Pancreas (tissue), 10 donors: ENCODE measurements at regions not wholly inside any gene's neighbourhood (a gene's known extent, or its start where the extent isn't known, plus 50 kb on each side); places are given as distances from the start of the nearest gene placed in this dataset.

Experiments
- ATAC-seq, 4 donors: fragments of 200-7000 bp; cut with Tn5 transposase; one replicate each; pipeline versions ENCODE4 v1.8.0 to v1.9.1; 2020; ENCODE audit warnings: mild to moderate bottlenecking in 4 of 4, moderate library complexity in 4 of 4
- DNase-seq, 6 donors: peaks; one replicate each; pipeline ENCODE4 v3.0.0-alpha.2; 2020
- FAIRE-seq: peaks from 2 replicates; lab custom pipeline; 2012; peaks lifted over from hg19 to GRCh38; lab: Jason Lieb, UNC
- H3K27ac ChIP-seq, 4 donors: fragments of 200-600 bp; sonication (generic); 1 replicate in 3 of 4; 2 replicates in 1 of 4; pipeline versions ENCODE4 v1.5.0 to v1.8.0; 2020
- H3K27me3 ChIP-seq, 4 donors: fragments of 200-600 bp; one replicate each; pipeline ENCODE4 v1.8.0; 2021
- H3K36me3 ChIP-seq, 3 donors: fragments of 200-600 bp; sonication (generic) in 1 of 3; one replicate each; pipeline versions ENCODE4 v1.5.0 to v1.8.0; 2020 to 2021
- H3K4me1 ChIP-seq, 3 donors: fragments of 200-600 bp; one replicate each; pipeline ENCODE4 v1.8.0; 2021
- H3K4me3 ChIP-seq, 4 donors: fragments of 200-600 bp; sonication (generic) in 2 of 4; one replicate each; pipeline versions ENCODE4 v1.5.0 to v1.8.0; 2020 to 2021
- H3K9me3 ChIP-seq, 4 donors: fragments of 200-600 bp; one replicate each; pipeline ENCODE4 v1.8.0; 2021
- WGBS, 2 donors: extraction: QIAGEN DNeasy Blood & Tissue Kit; methylation state at CpG; one replicate each; pipeline ENCODE4 v1.1.7; 2013; 5-methylcytosine and 5-hydroxymethylcytosine counted together
- intact Hi-C, 3 donors: fragments of 100-400 bp; cut with DNase I; formaldehyde crosslinking; loops; one replicate each; pipeline versions ENCODE4 v1.11.1 to v1.14.2; 2022
- TF ChIP-seq, protein P1 (sequence below), 4 donors: fragments of 200-600 bp; sonication (generic) in 3 of 4; IDR thresholded peaks; one replicate each; pipeline versions ENCODE4 v1.5.0 to v1.8.0; 2021; ENCODE audit warnings: antibody characterized with exemption in 4 of 4
- donor health status: healthy with polysubstance abuse.
- donor health status: DM: no; HTN: no; CAD: no; lungs with moderate emphysema.
- donor health status: DM: no; HTN: no; CAD: no.
- donor health status: control.
- donor health status: control.
- donor health status: Bipolar disorder and iron deficiency.
- donor health status: DM: yes; HTN: yes; CAD: no.
- donor health status: DM: no; HTN: no; CAD: no.
- donor health status: DM: no; HTN: no; CAD: no.
- donor health status: DM: yes; HTN: yes; CAD: no.

GRCh38 chrX:93977641-93978040 lies 303.6 kb downstream of the FAM133A start:
- no peak overlapping the region for H3K4me3 ChIP-seq
- no peak for DNase-seq
- H3K36me3 ChIP-seq, result no peaks in the 10 kb centered on the region
- no peak overlapping the region for H3K27ac ChIP-seq
- intact Hi-C loops, result no loop called here
- H3K4me1 ChIP-seq, result no peaks in the 10 kb centered on the region
- FAIRE-seq, result no peak
- no peak for ATAC-seq
- H3K27me3 ChIP-seq, result peaks cover 0 to 3% (median 0%) of the 10 kb centered on the region in 4 donors
- TF ChIP-seq, protein P1, sequence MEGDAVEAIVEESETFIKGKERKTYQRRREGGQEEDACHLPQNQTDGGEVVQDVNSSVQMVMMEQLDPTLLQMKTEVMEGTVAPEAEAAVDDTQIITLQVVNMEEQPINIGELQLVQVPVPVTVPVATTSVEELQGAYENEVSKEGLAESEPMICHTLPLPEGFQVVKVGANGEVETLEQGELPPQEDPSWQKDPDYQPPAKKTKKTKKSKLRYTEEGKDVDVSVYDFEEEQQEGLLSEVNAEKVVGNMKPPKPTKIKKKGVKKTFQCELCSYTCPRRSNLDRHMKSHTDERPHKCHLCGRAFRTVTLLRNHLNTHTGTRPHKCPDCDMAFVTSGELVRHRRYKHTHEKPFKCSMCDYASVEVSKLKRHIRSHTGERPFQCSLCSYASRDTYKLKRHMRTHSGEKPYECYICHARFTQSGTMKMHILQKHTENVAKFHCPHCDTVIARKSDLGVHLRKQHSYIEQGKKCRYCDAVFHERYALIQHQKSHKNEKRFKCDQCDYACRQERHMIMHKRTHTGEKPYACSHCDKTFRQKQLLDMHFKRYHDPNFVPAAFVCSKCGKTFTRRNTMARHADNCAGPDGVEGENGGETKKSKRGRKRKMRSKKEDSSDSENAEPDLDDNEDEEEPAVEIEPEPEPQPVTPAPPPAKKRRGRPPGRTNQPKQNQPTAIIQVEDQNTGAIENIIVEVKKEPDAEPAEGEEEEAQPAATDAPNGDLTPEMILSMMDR (IDR thresholded peaks at IDR 0.05), result no peak
- no peaks in the 10 kb centered on the region for H3K9me3 ChIP-seq

GRCh38 chrX:93985344-93986307 lies 311.6 kb downstream of the FAM133A start:
- H3K27ac ChIP-seq, result no peak overlapping the region
- ATAC-seq (no peak), FAIRE-seq (no peak), DNase-seq (no peak)
- H3K36me3 ChIP-seq, result no peaks in the 10 kb centered on the region
- WGBS, 2 donors, result 62 to 71% methylated on average over 2 of the region's 2 CpGs
- H3K27me3 ChIP-seq, result no peaks in the 10 kb centered on the region
- H3K9me3 ChIP-seq, result no peaks in the 10 kb centered on the region
- H3K4me3 ChIP-seq, result no peak overlapping the region
- intact Hi-C loops, result no loop called here
- TF ChIP-seq, protein P1 (IDR thresholded peaks at IDR 0.05), result no peak
- H3K4me1 ChIP-seq, result no peaks in the 10 kb centered on the region
